PFSK-1 (cell line): ENCODE measurements at regions not wholly inside any gene's neighbourhood (a gene's known extent, or its start where the extent isn't known, plus 50 kb on each side); places are given as distances from the start of the nearest gene placed in this dataset.

Experiments used
- POLR2AphosphoS5 ChIP-seq: IDR thresholded peaks from 2 replicates; pipeline ENCODE4 v1.6.1; 2012; ENCODE audit warnings: low read depth, mild to moderate bottlenecking, control low read depth, low read length, moderate library complexity
- SIN3A ChIP-seq: IDR thresholded peaks from 2 replicates; pipeline ENCODE4 v1.6.1; 2012; ENCODE audit warnings: mild to moderate bottlenecking, low read length, moderate library complexity, borderline replicate concordance; ENCODE audit not compliant: insufficient read depth
- TAF1 ChIP-seq: IDR thresholded peaks from 2 replicates; pipeline ENCODE4 v1.6.1; 2012; ENCODE audit warnings: low read length, control low read depth, borderline replicate concordance; ENCODE audit not compliant: insufficient read depth
- TF ChIP-seq, protein P1 (sequence below), 2 experiments: IDR thresholded peaks; 2 replicates each; pipeline versions ENCODE4 v1.6.1 to v1.8.0; 2011 to 2012; ENCODE audit warnings: low read depth in 2 of 2, low read length in 2 of 2, control low read depth in 1 of 2, inconsistent platforms in 1 of 2, mild to moderate bottlenecking in 1 of 2, moderate library complexity in 1 of 2; ENCODE audit not compliant: insufficient read depth in 1 of 2

DNA sequence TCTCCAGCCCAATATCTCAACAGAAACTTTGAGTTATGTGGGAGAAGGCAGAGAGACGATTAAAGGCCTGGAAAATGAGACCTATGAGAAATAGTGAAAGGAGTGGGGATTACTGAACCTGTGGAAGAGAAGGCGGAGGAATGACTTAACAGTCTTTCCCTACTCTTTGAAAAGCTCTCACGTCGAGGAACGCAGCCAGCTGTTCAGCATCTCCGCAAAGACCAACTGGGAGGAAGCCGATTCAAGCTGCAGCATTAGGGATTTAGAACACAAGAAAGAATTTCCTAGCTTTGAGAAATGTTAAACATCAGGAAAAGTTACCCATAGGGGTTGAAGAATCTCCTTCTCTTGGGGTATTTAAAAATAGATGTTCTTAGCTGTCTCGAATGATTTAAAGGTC, 233.2 kb upstream of the PARD3B start:
- TF ChIP-seq POLR2AphosphoS5 = no peak
- TF ChIP-seq, protein P1, sequence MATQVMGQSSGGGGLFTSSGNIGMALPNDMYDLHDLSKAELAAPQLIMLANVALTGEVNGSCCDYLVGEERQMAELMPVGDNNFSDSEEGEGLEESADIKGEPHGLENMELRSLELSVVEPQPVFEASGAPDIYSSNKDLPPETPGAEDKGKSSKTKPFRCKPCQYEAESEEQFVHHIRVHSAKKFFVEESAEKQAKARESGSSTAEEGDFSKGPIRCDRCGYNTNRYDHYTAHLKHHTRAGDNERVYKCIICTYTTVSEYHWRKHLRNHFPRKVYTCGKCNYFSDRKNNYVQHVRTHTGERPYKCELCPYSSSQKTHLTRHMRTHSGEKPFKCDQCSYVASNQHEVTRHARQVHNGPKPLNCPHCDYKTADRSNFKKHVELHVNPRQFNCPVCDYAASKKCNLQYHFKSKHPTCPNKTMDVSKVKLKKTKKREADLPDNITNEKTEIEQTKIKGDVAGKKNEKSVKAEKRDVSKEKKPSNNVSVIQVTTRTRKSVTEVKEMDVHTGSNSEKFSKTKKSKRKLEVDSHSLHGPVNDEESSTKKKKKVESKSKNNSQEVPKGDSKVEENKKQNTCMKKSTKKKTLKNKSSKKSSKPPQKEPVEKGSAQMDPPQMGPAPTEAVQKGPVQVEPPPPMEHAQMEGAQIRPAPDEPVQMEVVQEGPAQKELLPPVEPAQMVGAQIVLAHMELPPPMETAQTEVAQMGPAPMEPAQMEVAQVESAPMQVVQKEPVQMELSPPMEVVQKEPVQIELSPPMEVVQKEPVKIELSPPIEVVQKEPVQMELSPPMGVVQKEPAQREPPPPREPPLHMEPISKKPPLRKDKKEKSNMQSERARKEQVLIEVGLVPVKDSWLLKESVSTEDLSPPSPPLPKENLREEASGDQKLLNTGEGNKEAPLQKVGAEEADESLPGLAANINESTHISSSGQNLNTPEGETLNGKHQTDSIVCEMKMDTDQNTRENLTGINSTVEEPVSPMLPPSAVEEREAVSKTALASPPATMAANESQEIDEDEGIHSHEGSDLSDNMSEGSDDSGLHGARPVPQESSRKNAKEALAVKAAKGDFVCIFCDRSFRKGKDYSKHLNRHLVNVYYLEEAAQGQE (IDR thresholded peaks at IDR 0.05; ENCODE audit: insufficient read depth in 1 of 2, low read depth in 2 of 2, low read length in 2 of 2) = no peak
- TF ChIP-seq TAF1 = no peak
- TF ChIP-seq SIN3A = no peak
